CD1c-positive myeloid dendritic cell (primary cell): ENCODE measurements at regions not wholly inside any gene's neighbourhood (a gene's known extent, or its start where the extent isn't known, plus 50 kb on each side); places are given as distances from the start of the nearest gene placed in this dataset.
"Not testable (repeated sequence)": the region's sequence is repeated elsewhere in the genome, so short reads cannot be mapped to it uniquely, and the experiment has no call there.

Source experiments
- DNase-seq: peaks from one replicate; pipeline ENCODE4 v3.0.0-alpha.2; 2016; ENCODE audit errors: extremely low spot score

DNA sequence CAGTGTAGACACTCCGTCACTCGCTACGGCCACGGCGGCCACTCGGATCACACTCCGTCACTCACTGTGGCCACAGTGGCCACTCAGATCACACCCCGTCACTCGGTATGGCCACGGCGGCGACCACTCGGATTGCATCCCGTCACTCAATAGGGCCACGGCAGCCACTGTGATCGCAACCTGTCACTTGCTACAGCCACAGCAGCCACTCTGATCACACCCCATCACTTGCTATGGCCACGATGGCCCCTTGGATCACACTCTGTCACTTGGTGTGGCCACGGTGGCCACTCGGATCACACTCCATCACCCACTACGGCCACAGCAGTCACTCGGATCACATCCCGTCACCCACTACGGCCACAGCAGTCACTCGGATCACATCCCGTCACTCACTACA, 175.3 kb downstream of the LAT start:
- not testable (repeated sequence) for DNase-seq

DNA sequence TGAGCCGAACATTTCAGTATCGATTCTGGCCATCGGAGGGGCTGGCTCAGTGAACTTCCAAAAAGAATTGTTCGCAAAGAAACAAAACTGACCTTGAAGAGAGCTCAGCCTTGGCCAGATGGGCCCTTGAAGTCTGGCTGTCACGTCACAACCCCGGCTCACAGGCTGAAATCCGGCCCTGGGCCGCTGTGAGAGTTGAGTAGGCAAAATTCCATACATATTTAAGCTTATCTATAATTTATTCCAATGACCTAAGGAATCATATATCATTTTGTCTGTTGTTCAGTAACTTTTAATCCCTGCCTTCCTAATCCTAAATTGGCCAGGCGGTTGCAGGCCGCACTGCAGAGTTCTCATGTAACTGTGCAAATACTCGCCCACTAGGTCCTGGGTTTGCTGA, 174.8 kb downstream of the LAT start:
- DNase-seq = not testable (repeated sequence)

DNA sequence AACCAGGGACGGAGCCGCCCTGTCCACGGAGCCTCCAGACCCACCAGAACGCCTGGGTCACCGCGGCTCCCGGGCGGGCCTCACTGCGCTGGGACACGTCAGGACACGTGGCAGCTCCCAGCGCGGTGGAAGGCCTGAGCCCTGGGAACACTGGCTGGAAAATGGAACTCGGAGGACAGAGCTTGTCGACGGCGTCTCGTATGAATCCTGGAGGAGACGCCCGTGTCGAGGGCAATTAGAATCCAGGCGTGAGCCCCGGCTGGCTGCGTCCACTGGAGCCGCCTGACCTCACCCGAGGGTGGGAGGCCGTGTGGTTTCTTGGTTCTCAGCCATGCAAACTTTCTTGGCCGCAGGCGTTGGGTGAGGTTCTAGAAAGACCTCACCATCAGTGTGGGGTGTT, 173.9 kb downstream of the LAT start:
- no peak for DNase-seq

DNA sequence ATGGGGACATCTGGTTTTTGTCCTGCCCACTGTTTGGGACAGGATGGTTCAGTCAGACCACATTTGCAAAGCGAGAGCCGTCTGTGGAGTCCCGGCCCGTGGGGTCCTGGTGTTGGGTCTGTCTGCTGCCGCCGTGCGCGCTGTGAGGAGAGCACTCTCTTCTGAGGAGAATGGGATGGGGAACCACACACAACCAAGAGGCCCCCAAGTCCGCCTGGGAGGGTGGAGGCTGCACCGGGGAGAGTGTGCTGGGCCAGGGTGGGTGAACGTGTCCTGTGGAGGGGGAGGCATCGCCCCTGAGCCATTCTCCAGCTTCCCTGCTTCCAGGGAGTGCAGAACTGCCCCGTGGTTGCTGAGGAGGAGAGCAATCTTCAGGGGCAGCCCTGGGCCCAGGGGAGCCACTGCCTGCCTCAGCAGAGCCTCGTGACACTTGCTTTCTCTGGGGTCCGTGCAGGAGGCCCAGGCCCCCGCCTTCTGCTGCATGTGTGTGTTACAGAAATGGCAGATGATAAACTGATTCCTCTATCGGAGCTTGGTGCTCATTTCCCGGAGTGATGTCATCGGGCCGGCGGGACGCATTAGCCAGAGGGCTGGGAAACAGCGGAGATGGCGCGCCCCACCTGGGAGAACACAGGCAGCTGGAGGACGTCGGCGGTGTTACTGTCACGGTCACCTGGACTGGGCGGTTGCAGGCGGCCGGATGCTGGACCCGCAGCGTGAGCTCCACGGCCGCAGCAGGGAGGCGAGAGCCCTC, 173.4 kb downstream of the LAT start:
- not testable (repeated sequence) for DNase-seq

DNA sequence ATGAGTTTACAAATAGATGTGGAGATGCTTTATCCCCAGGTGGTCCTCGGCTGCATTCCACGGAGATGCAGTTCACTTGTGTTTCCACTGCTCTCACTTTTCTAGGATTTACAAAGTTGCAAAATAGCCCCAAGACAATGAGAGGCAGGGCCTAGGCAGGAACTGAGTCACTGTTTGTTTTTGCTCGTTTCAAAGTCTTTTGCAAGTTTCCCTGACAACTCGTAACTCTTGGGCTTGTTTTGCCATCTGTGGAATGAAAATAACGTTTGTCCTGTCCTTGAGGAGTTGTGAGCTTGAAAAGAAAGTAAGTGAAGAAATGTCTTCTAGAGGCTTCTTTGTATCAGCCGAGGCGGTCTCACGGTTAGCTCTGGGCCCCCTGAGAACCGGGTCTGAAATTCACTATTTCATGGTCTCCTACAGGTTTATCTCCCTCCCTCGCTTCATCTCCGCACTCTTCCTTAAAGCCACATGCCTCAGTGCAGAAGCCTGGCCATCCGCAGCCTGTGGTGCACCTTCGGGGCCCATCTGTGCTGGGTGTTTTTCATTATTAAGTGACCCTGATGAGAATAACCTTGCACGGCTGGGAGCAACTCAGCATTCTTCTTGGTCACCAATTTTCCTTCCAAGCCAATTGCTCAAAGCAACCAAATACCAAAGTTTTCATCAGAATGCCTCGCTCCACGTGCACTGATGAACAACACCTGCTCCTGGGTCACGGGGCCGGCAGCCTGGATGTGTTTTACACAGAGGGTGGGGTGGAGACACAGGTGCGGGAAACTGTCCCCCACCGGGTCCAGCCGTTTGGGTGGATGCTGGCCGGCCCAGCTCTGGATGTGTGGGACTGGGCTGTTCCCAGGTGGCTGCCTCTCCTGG, 172.4 kb downstream of the LAT start:
- DNase-seq = peak; percentile 92

DNA sequence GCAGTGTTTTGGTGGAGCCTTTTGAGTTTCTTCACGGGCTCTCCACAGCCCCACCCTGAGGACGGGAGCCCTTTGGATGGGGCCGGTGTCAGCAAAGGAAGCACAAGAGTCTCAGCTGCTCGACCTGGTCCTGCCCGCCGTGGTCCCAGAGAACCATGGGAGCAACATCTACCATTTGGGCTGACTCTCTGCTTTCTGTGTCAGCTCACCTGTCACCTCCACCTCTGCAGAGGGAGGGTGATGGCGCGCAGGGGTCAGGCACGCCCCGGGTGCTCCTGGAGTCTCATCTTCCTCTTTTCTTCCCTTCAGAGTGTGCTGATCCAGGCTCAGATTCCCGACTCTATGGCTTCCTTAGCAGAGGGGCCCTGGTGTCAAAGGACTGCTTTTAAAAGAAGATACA, 171.7 kb downstream of the LAT start:
- peak; percentile 42 for DNase-seq

DNA sequence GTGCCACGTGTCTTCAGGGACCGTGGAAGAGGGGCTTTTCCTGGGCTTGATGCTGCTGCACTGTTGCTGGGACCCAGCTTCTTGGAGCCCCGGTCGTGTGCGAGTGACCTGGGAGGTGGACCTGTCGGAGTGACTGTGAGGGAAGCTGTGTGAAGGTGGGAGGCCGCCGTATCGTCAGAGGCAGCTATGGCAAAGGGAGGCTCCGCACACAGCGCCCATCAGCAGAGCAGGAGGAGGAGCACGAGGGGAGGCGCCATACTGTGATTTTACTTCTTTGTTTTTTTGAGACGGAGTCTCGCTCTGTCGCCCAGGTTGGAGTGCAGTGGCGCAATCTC, 171.0 kb downstream of the LAT start:
- not testable (repeated sequence) for DNase-seq

DNA sequence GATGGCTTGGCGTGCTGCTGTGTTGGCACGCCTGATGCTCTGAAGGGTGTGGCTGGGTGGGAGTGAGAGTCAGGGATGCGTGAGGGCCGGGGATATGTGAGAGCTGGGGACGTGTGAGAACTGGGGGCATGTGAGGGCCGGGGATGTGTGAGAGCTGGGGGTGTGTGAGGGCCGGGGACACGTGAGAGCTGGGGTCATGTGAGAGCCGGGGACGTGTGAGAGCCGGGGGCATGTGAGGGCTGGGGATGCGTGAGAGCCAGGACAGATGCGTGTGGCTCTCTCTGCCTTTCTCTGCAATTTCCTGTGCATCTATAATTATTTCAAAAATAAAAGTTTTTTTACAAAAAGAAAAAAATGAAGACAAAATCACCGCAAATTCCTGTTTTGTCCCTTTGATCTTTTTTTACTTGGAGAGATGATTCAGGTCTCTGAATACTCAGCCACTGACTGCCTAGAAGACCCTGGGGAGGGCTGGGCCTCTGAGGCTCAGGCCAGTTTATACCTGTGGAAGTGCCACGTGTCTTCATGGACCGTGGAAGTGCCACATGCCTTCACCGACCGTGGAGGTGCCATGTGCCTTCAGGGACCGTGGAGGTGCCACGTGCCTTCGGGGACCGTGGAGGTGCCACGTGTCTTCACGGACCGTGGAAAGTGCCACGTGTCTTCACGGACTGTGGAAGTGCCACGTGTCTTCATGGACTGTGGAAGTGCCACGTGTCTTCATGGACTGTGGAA, 170.4 kb downstream of the LAT start:
- peak; percentile 42 for DNase-seq

DNA sequence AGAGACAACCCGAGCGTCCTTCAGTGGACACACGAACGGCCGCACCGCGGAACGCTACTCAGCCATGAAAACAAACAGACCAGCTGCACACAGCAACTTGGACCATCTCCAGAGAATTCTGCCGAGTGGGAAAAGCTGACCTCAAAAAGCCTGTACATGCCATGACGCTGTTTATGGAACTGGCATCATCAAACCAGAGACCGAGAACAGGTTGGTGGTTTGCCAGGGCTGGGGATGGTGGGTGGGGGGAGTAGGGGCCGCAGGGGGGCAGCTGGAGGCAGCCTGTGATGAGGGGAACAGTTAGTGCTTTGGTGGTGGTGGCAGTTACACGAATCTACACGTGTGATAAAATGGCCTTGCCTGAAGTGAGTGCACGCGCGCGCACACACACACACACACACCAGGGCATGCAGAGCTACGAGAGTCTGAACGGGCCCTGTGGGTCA, 169.8 kb downstream of the LAT start:
- DNase-seq = no peak

DNA sequence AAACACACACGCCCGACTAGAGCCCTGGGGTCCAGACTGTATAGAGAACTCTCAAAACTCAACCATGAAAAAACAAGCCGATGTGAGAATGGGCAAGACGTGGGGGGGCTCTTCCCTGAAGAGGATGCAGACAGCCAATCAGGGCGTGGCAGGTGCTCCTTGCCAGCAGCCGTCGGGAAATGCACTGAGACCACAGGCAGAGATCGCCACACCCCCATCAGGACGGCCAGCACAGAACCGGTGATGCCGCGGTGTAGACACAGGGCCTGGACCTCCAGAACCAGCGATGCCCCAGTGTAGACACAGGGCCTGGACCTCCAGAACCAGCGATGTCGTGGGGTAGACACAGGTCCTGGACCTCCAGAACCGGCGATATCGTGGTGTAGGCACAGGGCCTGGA, 169.2 kb downstream of the LAT start:
- no peak for DNase-seq

DNA sequence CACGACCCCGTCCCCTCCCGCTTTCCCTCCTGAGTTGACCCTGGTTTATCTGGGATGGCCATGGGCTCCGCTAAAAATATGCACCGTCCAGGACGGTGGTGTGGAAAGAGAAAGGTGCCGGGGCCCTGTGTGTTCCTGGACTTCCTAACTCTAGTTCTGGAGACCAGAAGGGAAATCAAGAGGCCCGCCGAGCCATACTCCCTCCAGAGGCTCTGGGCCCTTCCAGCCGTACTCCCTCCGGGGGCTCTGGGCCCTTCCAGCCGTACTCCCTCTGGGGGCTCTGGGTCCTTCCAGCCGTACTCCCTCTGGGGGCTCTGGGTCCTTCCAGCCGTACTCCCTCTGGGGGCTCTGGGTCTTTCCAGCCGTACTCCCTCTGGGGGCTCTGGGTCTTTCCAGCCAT, 168.5 kb downstream of the LAT start:
- not testable (repeated sequence) for DNase-seq

DNA sequence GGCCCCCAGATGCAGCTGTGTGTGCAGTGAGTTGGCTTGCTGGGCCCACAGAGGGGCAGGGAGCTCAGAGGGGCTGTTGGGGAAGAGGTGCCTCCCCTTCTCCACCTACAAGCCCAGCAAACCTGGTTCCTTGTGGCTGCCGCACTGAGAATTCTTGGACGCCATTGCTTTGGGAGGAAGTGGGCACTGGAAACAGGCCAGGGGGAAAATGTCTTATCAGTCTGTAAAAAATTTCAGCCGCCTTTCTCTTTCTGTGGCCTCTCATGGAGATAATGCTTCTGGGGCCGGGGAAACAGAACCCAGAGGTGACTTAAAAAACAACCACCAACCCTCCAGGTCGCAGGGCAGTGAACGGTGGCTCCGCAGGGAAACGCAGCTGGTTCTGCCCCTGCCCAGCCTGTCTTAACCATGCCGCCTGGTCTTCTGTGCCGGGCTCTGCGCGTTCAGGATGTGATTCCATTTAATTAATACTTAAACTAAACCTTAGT, 167.7 kb downstream of the LAT start:
- DNase-seq = peak; percentile 61

DNA sequence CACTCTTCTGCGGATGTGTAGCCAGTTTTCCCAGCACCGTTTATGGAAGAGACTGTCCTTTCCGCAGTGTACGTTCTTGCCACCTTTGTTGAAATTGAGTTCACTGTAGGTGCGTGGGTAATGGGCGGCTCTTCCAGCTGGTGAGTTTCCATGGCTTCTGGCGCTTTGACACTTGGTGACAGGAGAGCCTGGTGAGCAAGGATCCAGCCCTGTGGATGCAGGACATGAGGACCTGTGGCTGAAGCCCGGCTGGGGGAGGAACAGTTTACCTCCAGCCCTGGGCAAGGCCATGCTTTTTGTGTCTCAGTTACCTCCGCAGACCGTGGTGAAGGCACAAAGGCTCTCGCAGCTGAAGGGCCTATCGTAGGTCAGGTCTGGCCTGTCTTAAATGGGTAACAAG, 166.5 kb downstream of the LAT start:
- no peak for DNase-seq

DNA sequence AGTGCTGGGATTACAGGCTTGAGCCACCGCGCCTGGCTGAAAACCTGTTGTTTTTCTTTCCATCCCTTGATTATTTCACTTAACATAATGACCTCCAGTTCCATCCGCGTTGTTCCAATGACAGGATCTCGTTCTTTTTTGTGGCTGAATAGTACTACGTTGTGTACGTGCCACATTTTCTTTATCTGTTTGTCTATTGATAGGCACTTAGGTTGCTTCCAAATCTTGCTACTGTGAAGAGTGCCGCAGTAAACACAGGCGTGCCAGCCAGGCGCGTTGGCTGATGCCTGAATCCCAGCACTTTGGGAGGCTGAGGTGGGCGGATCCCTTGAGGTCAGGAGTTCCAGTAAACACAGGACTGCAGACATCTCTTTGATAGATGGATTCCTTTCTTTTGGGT, 165.1 kb downstream of the LAT start:
- DNase-seq = not testable (repeated sequence)

DNA sequence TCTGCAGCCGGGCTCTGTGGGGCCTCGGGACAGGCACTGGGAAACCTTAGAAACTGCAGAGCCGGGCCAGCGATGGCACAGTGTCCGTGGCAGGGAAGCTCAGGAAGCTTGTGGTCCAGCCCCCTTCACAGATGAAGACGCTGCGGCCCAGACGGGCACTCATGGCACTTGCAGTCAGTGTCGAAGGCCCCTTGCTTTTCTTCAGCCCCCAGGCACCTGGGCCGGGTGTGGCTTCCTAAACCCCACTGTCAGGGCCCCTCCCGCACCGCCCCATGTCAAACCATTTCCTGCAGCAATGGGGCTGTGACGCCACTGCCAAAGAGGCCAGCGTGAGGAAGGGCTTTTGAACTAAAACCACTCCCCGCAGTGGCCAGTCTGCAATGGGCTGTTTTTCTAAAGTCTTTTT, 164.0 kb downstream of the LAT start:
- DNase-seq = peak; percentile 53

DNA sequence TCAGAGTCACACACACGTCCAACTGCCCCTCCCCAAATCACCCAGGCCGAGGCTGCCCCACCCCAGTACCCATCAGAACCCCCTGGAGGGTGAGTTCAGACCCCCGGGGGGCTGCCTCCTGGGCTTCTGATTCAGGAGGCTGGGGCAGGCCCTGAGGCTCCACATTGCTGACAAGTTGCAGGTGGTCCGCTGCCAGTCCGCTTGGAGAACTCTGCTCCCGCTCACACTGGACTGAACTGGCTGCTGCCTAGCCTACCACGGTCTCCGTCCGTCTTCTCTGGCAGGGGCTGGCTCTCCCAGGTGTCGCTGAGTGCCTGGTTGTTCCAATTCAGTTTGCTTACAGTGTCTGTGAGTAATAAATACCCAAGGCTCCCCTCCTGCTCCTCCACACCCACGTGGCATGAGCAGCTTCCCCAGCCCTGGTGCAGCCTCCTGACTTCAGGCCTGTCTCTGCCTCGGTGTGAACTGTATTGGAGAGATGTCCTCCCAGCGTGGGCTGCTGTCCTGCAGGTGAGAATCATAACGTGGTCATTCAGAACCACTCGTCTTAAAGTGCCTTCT, 163.4 kb downstream of the LAT start:
- DNase-seq = peak; percentile 57

DNA sequence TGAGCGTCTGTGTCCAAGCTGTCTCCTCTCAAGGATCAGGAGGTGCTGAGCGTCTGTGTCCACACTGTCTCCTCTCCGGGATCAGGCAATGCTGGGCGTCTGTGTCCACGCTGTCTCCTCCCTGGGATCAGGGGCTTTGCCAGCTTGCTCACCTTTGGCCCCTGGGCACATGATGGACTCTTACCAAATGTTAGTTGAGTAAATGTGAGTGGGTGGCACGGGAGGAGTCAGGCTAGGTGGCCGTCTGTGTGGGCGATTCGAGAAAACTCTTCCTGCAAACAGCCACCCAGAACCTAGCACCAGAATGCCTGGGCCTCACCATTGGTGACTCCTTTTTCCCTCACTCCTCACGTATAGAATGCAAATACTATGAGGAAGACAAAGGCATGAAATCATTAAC, 162.9 kb downstream of the LAT start:
- peak; percentile 64 for DNase-seq

DNA sequence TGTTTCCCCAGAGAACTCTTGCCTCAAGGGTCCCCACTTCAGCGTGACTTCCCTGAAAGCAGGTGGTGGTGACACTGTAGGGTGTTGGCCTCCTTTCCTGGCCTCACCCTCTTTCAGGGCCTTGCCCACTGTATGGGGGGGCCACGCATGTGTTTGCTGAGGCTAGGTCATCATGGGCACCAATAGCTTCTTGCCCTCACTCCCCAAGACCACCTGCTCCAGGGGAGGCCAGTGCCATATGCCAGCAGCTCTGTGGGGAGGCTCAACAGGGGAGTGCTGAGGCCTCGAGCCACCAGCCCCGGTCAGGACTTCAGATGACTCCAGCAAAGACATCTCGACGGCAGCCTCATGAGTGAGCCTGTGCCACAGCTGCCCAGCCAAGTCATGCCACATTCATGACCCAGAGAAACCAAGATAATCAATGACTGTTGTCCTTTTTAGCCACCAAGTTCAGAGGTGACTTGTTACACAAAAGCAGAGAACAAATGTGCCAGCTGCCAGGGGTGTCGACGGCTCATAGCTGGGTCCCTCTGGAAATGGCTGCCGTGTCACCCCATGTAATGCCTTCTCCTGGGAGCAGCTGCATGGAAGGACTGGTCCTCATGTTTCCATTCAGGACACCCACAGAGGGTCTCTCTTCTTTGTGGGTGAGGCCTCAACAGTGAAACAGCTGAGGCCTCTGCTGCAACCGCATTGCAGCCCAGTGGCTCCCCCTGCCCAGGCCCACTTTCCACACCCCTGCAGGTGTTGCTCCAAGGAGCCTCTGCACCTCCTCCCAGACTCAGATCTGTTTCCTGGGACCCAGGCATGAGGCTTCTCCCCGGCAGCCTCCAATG, 162.2 kb downstream of the LAT start:
- not testable (repeated sequence) for DNase-seq

DNA sequence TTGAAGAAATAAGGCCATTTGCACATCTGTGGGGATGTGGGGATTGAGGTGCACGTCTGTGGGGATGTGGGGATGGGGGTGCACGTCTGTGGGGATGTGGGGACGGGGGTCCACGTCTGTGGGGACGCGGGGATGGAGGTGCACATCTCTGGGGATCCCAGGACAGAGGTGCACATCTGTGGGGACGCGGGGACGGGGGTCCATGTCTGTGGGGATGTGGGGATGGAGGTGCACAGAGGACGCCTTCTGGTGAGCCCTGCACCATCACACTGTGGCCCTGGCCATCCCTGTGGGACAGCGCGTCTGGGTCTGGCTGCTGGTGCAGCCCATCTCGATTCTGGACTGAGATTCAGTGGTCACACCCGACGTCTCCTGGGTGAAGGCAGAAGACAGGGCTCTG, 161.4 kb downstream of the LAT start:
- DNase-seq = no peak

DNA sequence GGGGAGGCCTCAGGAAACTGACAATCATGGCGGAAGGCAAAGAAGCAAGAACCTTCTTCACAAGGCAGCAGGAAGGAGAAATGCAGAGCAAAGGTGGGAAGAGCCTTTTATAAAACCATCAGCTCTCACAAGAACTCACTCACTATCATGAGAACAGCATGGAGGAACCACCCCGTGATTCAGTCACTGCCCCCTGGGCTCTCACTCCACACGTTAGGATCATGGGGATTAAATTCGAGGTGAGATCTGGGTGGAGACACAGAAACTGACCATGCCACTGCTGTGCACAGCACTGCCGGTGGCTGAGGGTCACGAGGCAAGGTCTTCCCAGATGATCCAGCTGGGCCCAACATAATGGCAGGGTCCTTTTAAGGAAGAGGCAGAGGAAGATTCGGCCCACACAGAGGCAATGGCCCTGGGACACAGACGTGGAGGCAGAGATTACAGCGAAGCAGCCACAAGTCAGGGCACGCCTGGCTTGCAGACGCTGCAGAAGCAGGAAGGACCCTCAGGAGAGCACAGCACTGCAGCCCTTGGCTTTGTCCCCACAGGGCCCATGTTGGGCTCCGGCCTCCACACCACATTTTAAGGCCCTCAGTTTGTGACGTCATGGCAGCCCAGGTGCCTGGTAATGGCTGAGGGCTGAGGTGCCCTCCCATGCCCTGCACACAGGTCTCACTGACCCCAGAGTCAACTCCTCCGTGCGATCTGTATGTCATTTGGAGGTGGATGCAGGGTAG, 160.8 kb downstream of the LAT start:
- DNase-seq = not testable (repeated sequence)
